ENCODE measurements at regions not wholly inside any gene's neighbourhood (a gene's known extent, or its start where the extent isn't known, plus 50 kb on each side); places are given as distances from the start of the nearest gene placed in this dataset.
"Not testable (repeated sequence)": the region's sequence is repeated elsewhere in the genome, so short reads cannot be mapped to it uniquely, and the experiment has no call there.

- DNase-seq (ENCODE audit: low read depth, low spot score), result no peak
- no peak overlapping the region for H3K27ac ChIP-seq
Measured at GRCh38 chr1:19591482-19592091, 52.5 kb upstream of the NBL1 start.

GRCh38 chr1:19585507-19585906 lies 58.6 kb upstream of the NBL1 start:
- no peak for DNase-seq (ENCODE audit: low read depth, low spot score)
- no peak overlapping the region for H3K27ac ChIP-seq

- no peak for DNase-seq (ENCODE audit: low read depth, low spot score)
- H3K27ac ChIP-seq, result no peak overlapping the region
Measured at GRCh38 chr1:19582318-19582717, 61.8 kb upstream of the NBL1 start.

- no peak overlapping the region for H3K27ac ChIP-seq
- DNase-seq (ENCODE audit: low read depth, low spot score), result no peak
Measured at GRCh38 chr1:19581381-19581780, 62.7 kb upstream of the NBL1 start.

GRCh38 chr1:19577561-19577960 lies 66.5 kb upstream of the NBL1 start:
- no peak overlapping the region for H3K27ac ChIP-seq
- DNase-seq (ENCODE audit: low read depth, low spot score), result no peak

- DNase-seq (ENCODE audit: low read depth, low spot score), result no peak
- H3K27ac ChIP-seq, result no peak overlapping the region
Measured at GRCh38 chr1:19577036-19577435, 67.1 kb upstream of the NBL1 start.

- H3K27ac ChIP-seq, result no peak overlapping the region
Measured at GRCh38 chr1:19569786-19570185, 74.3 kb upstream of the NBL1 start.

GRCh38 chr1:19567041-19567440 lies 77.1 kb upstream of the NBL1 start:
- H3K27ac ChIP-seq, result no peak overlapping the region
- DNase-seq (ENCODE audit: low read depth, low spot score), result no peak

More at GRCh38 chr1:19569786-19570185, 74.3 kb upstream of the NBL1 start:
- no peak for DNase-seq (ENCODE audit: low read depth, low spot score)

GRCh38 chr1:19564366-19564765 lies 79.0 kb upstream of the CAPZB start:
- no peak overlapping the region for H3K27ac ChIP-seq
- no peak for DNase-seq (ENCODE audit: low read depth, low spot score)

- H3K27ac ChIP-seq, result no peak overlapping the region
- DNase-seq (ENCODE audit: low read depth, low spot score), result no peak
Measured at GRCh38 chr1:19563324-19564097, 78.2 kb upstream of the CAPZB start.

GRCh38 chr1:19562847-19563246 lies 77.5 kb upstream of the CAPZB start:
- no peak for DNase-seq (ENCODE audit: low read depth, low spot score)
- H3K27ac ChIP-seq, result no peak overlapping the region

GRCh38 chr1:19560480-19560879 lies 75.1 kb upstream of the CAPZB start:
- H3K27ac ChIP-seq, result no peak overlapping the region
- no peak for DNase-seq (ENCODE audit: low read depth, low spot score)

- H3K27ac ChIP-seq, result no peak overlapping the region
- DNase-seq (ENCODE audit: low read depth, low spot score), result no peak
Measured at GRCh38 chr1:19559641-19560040, 74.3 kb upstream of the CAPZB start.

GRCh38 chr1:19557609-19558051 lies 72.3 kb upstream of the CAPZB start:
- peak overlapping the region; percentile 18 for H3K27ac ChIP-seq
- no peak for DNase-seq (ENCODE audit: low read depth, low spot score)

GRCh38 chr1:19554090-19554489 lies 68.8 kb upstream of the CAPZB start:
- DNase-seq (ENCODE audit: low read depth, low spot score), result no peak
- no peak overlapping the region for H3K27ac ChIP-seq

- no peak for DNase-seq (ENCODE audit: low read depth, low spot score)
- H3K27ac ChIP-seq, result no peak overlapping the region
Measured at GRCh38 chr1:19552291-19553010, 67.1 kb upstream of the CAPZB start.

- DNase-seq (ENCODE audit: low read depth, low spot score); H3K27ac ChIP-seq: not testable (repeated sequence)
Measured at GRCh38 chr1:19551837-19552236, 66.5 kb upstream of the CAPZB start.

- H3K27ac ChIP-seq; DNase-seq (ENCODE audit: low read depth, low spot score): not testable (repeated sequence)
Measured at GRCh38 chr1:19550437-19550836, 65.1 kb upstream of the CAPZB start.

- H3K27ac ChIP-seq, result no peak overlapping the region
- DNase-seq (ENCODE audit: low read depth, low spot score), result no peak
Measured at GRCh38 chr1:19547814-19548213, 62.5 kb upstream of the CAPZB start.

- H3K27ac ChIP-seq, result no peak overlapping the region
Measured at GRCh38 chr1:19536519-19536918, 51.2 kb upstream of the CAPZB start.

GRCh38 chr1:19535214-19535613 lies 49.9 kb upstream of the CAPZB start:
- no peak overlapping the region for H3K27ac ChIP-seq
- no peak for DNase-seq (ENCODE audit: low read depth, low spot score)

More at GRCh38 chr1:19536519-19536918, 51.2 kb upstream of the CAPZB start:
- no peak for DNase-seq (ENCODE audit: low read depth, low spot score)
